HG02852 (cell line): ENCODE measurements at regions not wholly inside any gene's neighbourhood (a gene's known extent, or its start where the extent isn't known, plus 50 kb on each side); places are given as distances from the start of the nearest gene placed in this dataset.

Experiments
- ATAC-seq: cut with Tn5 transposase; IDR thresholded peaks from one replicate; pipeline ENCODE4 v1.9.1; 2021; ENCODE audit warnings: mild to moderate bottlenecking, moderate library complexity; ENCODE audit not compliant: unreplicated experiment

- ATAC-seq, result no peak
These were observed 50.4 kb downstream of the RTL9 start for GRCh38 chrX:110408949-110409588.

GRCh38 chrX:110409925-110410324 lies 51.3 kb downstream of the RTL9 start:
- no peak for ATAC-seq

- no peak for ATAC-seq
These were observed 52.0 kb downstream of the RTL9 start for GRCh38 chrX:110410603-110411002.

GRCh38 chrX:110412971-110413726 lies 54.5 kb downstream of the RTL9 start:
- peak; percentile 71 for ATAC-seq

- ATAC-seq, result no peak
These were observed 55.1 kb downstream of the RTL9 start for GRCh38 chrX:110413727-110414124.

- peak; percentile 8 for ATAC-seq
These were observed 55.6 kb downstream of the RTL9 start for GRCh38 chrX:110414273-110414672.

- peak; percentile 74 for ATAC-seq
These were observed 56.2 kb downstream of the RTL9 start for GRCh38 chrX:110414679-110415439.

- ATAC-seq, result no peak
These were observed 57.0 kb downstream of the RTL9 start for GRCh38 chrX:110415440-110416170.

- ATAC-seq, result no peak
These were observed 58.5 kb downstream of the RTL9 start for GRCh38 chrX:110417128-110417527.

- ATAC-seq, result no peak
These were observed 59.9 kb downstream of the RTL9 start for GRCh38 chrX:110418316-110419235.

GRCh38 chrX:110419512-110419911 lies 60.9 kb downstream of the RTL9 start:
- no peak for ATAC-seq

- peak; percentile 51 for ATAC-seq
These were observed 62.3 kb downstream of the RTL9 start for GRCh38 chrX:110420771-110421499.

GRCh38 chrX:110421500-110422455 lies 63.1 kb downstream of the RTL9 start:
- ATAC-seq, result no peak

GRCh38 chrX:110425222-110426154 lies 66.8 kb downstream of the RTL9 start:
- ATAC-seq, result no peak

- no peak for ATAC-seq
These were observed 67.5 kb downstream of the RTL9 start for GRCh38 chrX:110426155-110426504.

- ATAC-seq, result no peak
These were observed 68.4 kb downstream of the RTL9 start for GRCh38 chrX:110427076-110427475.

GRCh38 chrX:110428144-110428543 lies 69.5 kb downstream of the RTL9 start:
- ATAC-seq, result no peak
